PC-3 (cell line): ENCODE measurements at regions not wholly inside any gene's neighbourhood (a gene's known extent, or its start where the extent isn't known, plus 50 kb on each side); places are given as distances from the start of the nearest gene placed in this dataset.
"Not testable (repeated sequence)": the region's sequence is repeated elsewhere in the genome, so short reads cannot be mapped to it uniquely, and the experiment has no call there.

ENCODE experiments used
- EZH2 ChIP-seq: fragments of 300-600 bp; sonication (generic); IDR thresholded peaks from one replicate; pipeline ENCODE4 v1.6.1; 2017; ENCODE audit warnings: antibody characterized with exemption, mild to moderate bottlenecking, low read length; ENCODE audit not compliant: unreplicated experiment
- TF ChIP-seq, protein P1 (sequence below): fragments of 300-600 bp; sonication (generic); conservative IDR thresholded peaks from 2 replicates; pipeline ENCODE4 v1.5.1; 2017; ENCODE audit warnings: antibody characterized with exemption, low read depth, mild to moderate bottlenecking, low read length

GRCh38 chrX:3172156-3172555 lies 130.9 kb downstream of the ARSF start:
- TF ChIP-seq, protein P1, sequence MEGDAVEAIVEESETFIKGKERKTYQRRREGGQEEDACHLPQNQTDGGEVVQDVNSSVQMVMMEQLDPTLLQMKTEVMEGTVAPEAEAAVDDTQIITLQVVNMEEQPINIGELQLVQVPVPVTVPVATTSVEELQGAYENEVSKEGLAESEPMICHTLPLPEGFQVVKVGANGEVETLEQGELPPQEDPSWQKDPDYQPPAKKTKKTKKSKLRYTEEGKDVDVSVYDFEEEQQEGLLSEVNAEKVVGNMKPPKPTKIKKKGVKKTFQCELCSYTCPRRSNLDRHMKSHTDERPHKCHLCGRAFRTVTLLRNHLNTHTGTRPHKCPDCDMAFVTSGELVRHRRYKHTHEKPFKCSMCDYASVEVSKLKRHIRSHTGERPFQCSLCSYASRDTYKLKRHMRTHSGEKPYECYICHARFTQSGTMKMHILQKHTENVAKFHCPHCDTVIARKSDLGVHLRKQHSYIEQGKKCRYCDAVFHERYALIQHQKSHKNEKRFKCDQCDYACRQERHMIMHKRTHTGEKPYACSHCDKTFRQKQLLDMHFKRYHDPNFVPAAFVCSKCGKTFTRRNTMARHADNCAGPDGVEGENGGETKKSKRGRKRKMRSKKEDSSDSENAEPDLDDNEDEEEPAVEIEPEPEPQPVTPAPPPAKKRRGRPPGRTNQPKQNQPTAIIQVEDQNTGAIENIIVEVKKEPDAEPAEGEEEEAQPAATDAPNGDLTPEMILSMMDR = not testable (repeated sequence)
- TF ChIP-seq EZH2 = not testable (repeated sequence)
